ENCODE measurements at regions not wholly inside any gene's neighbourhood (a gene's known extent, or its start where the extent isn't known, plus 50 kb on each side); places are given as distances from the start of the nearest gene placed in this dataset.

- Histone ChIP-seq H3K9me3 (no peaks in the 10 kb centered on the region), H3K27ac (no peak overlapping the region), H3K36me3 (no peaks in the 10 kb centered on the region), H3K4me3 (replicated peaks in 1 of 3) (no peak overlapping the region), H3K27me3 (no peaks in the 10 kb centered on the region), H3K4me1 (no peaks in the 10 kb centered on the region)
- no peak for DNase-seq
- TF ChIP-seq CTCF (IDR thresholded peaks at IDR 0.05) (no peak), POLR2A (IDR thresholded peaks at IDR 0.05) (no peak)
- intact Hi-C loops (cut with DNase I): no loop called here
Observed at GRCh38 chr18:55123361-55123760, 164.1 kb upstream of the CCDC68 start.

- Histone ChIP-seq H3K27ac (no peak overlapping the region), H3K27me3 (no peaks in the 10 kb centered on the region), H3K9me3 (no peaks in the 10 kb centered on the region), H3K4me1 (no peaks in the 10 kb centered on the region), H3K36me3 (no peaks in the 10 kb centered on the region), H3K4me3 (replicated peaks in 1 of 3) (no peak overlapping the region)
- TF ChIP-seq POLR2A (IDR thresholded peaks at IDR 0.05) (no peak), CTCF (IDR thresholded peaks at IDR 0.05) (no peak)
- no peak for DNase-seq
- intact Hi-C loops (cut with DNase I): no loop called here
- WGBS, 2 donors: 78 to 85% methylated on average over 10 of the region's 10 CpGs
Observed at GRCh38 chr18:55121397-55122170, 162.3 kb upstream of the CCDC68 start.

GRCh38 chr18:55120896-55121295, 161.6 kb upstream of the CCDC68 start:
- intact Hi-C loops (cut with DNase I): no loop called here
- Histone ChIP-seq H3K36me3 (no peaks in the 10 kb centered on the region), H3K27ac (no peak overlapping the region), H3K4me1 (no peaks in the 10 kb centered on the region), H3K9me3 (no peaks in the 10 kb centered on the region), H3K4me3 (replicated peaks in 1 of 3) (no peak overlapping the region), H3K27me3 (no peaks in the 10 kb centered on the region)
- TF ChIP-seq CTCF (IDR thresholded peaks at IDR 0.05) (no peak), POLR2A (IDR thresholded peaks at IDR 0.05) (no peak)
- DNase-seq: no peak

GRCh38 chr18:55119434-55119833, 160.2 kb upstream of the CCDC68 start:
- H3K9me3 ChIP-seq: no peaks in the 10 kb centered on the region
- TF ChIP-seq CTCF (IDR thresholded peaks at IDR 0.05): no peak
- no peak for TF ChIP-seq POLR2A (IDR thresholded peaks at IDR 0.05)
- H3K4me3 ChIP-seq (replicated peaks in 1 of 3): no peak overlapping the region
- no peak overlapping the region for H3K27ac ChIP-seq
- H3K36me3 ChIP-seq: no peaks in the 10 kb centered on the region
- no peaks in the 10 kb centered on the region for H3K4me1 ChIP-seq
- H3K27me3 ChIP-seq: no peaks in the 10 kb centered on the region
- WGBS, 2 donors: 64 to 67% methylated on average over 6 of the region's 6 CpGs
- no peak for DNase-seq
- intact Hi-C loops (cut with DNase I): no loop called here

- H3K9me3 ChIP-seq: no peaks in the 10 kb centered on the region
- intact Hi-C loops (cut with DNase I): no loop called here
- no peak overlapping the region for H3K4me3 ChIP-seq (replicated peaks in 1 of 3)
- no peak for DNase-seq
- no peaks in the 10 kb centered on the region for H3K27me3 ChIP-seq
- no peaks in the 10 kb centered on the region for H3K36me3 ChIP-seq
- no peak overlapping the region for H3K27ac ChIP-seq
- TF ChIP-seq CTCF (IDR thresholded peaks at IDR 0.05): no peak
- TF ChIP-seq POLR2A (IDR thresholded peaks at IDR 0.05): no peak
- no peaks in the 10 kb centered on the region for H3K4me1 ChIP-seq
Observed at GRCh38 chr18:55119016-55119415, 159.8 kb upstream of the CCDC68 start.
